Activated CD4-positive, alpha-beta memory T cell treated with anti-CD3 and anti-CD28 coated beads for 36 hours (primary cell): ENCODE measurements at regions not wholly inside any gene's neighbourhood (a gene's known extent, or its start where the extent isn't known, plus 50 kb on each side); places are given as distances from the start of the nearest gene placed in this dataset.

Experiments used
- CTCF ChIA-PET: fragments of 350-600 bp; sonication (Branson Sonifier 250); formaldehyde crosslinking; loops from one replicate; lab custom pipeline; 2021; ENCODE audit warnings: antibody characterized with exemption, inconsistent platforms; lab: Charles Lee
- POLR2A ChIA-PET: fragments of 350-600 bp; sonication (Branson Sonifier 250); formaldehyde crosslinking; loops from one replicate; lab custom pipeline; 2021; ENCODE audit warnings: antibody characterized with exemption; lab: Charles Lee
- DNase-seq: peaks from one replicate; pipeline ENCODE4 v3.0.0-alpha.2; 2020
- H3K27ac Mint-ChIP-seq: one replicate; pipeline ENCODE4 v1.8.0; 2021; ENCODE audit warnings: mixed read lengths
- H3K27me3 Mint-ChIP-seq: one replicate; pipeline ENCODE4 v1.8.0; 2021; ENCODE audit warnings: mixed read lengths
- H3K36me3 Mint-ChIP-seq: one replicate; pipeline ENCODE4 v1.8.0; 2021; ENCODE audit warnings: mixed read lengths
- H3K4me1 Mint-ChIP-seq: one replicate; pipeline ENCODE4 v1.8.0; 2021; ENCODE audit warnings: low read depth, mixed read lengths
- H3K4me3 Mint-ChIP-seq: one replicate; pipeline ENCODE4 v1.8.0; 2021; ENCODE audit warnings: mild to moderate bottlenecking, mixed read lengths
- H3K9me3 Mint-ChIP-seq: one replicate; pipeline ENCODE4 v1.8.0; 2021; ENCODE audit warnings: mixed read lengths
- intact Hi-C: fragments of 100-400 bp; cut with micrococcal nuclease; formaldehyde crosslinking; loops from one replicate; pipeline ENCODE4 v1.15.1; 2023

GRCh38 chr12:126507231-126507630 lies 1442.0 kb downstream of the AACS start:
- Mint-ChIP-seq H3K4me3 (no peak overlapping the region), H3K27ac (no peak overlapping the region), H3K9me3 (peaks cover 9% of the 10 kb centered on the region), H3K36me3 (peaks cover 1% of the 10 kb centered on the region), H3K4me1 (peaks cover 4% of the 10 kb centered on the region), H3K27me3 (no peaks in the 10 kb centered on the region)
- DNase-seq, result no peak
- ChIA-PET CTCF (no interaction called here), POLR2A (no interaction called here)
- intact Hi-C loops, result loop anchor here (10.0 kb wide), 1 partner anchor 78 kb away; no protein-coding TSS in a partner anchor

- Mint-ChIP-seq H3K27ac (no peak overlapping the region), H3K4me1 (peaks cover 4% of the 10 kb centered on the region), H3K36me3 (peaks cover 1% of the 10 kb centered on the region), H3K9me3 (peaks cover 9% of the 10 kb centered on the region), H3K27me3 (no peaks in the 10 kb centered on the region), H3K4me3 (no peak overlapping the region)
- POLR2A ChIA-PET, result no interaction called here
- intact Hi-C loops, result loop anchor here (10.0 kb wide), 1 partner anchor 75 kb away; no protein-coding TSS in a partner anchor
- no peak for DNase-seq
- CTCF ChIA-PET, result no interaction called here
Measured at GRCh38 chr12:126509572-126509971, 1444.3 kb downstream of the AACS start.

DNA sequence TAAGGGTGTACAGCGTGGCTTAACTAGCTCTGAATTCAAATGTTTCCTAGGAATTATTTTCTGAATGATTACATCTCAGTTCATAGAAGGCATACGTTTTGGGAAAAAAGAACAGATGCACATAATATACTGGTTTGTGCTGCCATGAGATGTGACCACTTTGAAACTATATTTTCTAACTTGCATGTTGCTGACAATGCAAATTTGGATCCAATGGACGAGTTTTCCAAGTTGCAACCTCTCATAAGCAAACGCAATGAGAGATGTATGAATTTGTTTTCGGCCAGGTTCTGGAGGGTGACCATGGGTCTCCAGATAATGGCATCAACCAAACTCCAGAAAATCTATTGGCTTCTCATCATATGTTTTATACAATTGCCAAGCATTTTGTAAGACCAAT lies 1445.4 kb downstream of the AACS start:
- Mint-ChIP-seq H3K9me3 (peaks cover 6% of the 10 kb centered on the region), H3K4me1 (peaks cover 4% of the 10 kb centered on the region), H3K4me3 (no peak overlapping the region), H3K36me3 (peaks cover 1% of the 10 kb centered on the region), H3K27ac (no peak overlapping the region), H3K27me3 (no peaks in the 10 kb centered on the region)
- POLR2A ChIA-PET, result no interaction called here
- CTCF ChIA-PET, result no interaction called here
- intact Hi-C loops, result no loop called here
- no peak for DNase-seq

DNA sequence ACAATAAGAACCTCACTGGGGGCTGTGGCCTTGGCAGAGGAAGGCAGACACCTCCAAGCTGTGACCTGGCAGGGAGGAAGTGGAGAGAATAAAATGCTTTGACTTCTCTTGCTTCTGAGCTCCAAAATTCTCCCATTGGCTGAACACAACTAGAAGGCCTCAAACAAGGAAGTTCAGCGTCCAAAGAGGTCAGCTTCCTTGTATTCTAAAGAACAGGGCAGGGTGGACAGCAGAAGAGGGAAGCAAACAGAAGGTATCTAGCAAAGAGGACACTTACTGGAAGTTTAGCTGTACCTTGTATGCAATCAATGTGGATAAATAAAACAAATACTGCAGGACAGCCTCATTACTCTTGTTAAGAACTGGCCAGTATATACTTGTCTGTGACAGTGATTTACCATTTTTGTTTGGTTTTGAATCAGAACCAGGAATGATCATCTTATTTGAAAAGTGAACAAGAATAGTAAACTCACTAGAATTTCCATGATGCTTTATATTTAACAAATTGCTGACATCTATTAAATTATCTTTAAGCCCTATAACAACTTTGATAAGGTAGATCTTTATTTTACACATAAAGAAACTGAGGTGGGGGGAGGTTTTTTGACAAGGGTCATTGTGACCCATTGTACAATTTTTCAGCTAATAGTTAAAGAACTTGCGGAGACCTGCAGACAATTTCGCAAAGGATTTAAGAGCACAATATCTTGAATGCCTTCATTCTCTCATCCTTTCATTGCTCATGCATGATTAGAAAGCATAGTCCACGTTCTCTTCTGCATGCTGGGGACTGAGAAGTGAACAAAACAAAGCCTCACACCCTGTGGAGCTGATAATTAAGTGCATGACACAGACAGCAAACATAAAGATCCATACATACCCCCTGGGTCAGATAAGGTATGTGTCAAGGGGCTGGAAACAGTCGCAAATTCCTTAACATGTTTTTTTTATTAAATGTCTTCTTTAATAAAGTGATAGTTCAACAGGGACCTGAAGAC lies 1448.0 kb downstream of the AACS start:
- CTCF ChIA-PET, result no interaction called here
- DNase-seq, result no peak
- H3K27ac Mint-ChIP-seq, result no peak overlapping the region
- H3K4me1 Mint-ChIP-seq, result no peaks in the 10 kb centered on the region
- no peaks in the 10 kb centered on the region for H3K27me3 Mint-ChIP-seq
- H3K9me3 Mint-ChIP-seq, result peaks cover 3% of the 10 kb centered on the region
- H3K36me3 Mint-ChIP-seq, result no peaks in the 10 kb centered on the region
- intact Hi-C loops, result no loop called here
- H3K4me3 Mint-ChIP-seq, result no peak overlapping the region
- POLR2A ChIA-PET, result no interaction called here

- no peaks in the 10 kb centered on the region for H3K4me1 Mint-ChIP-seq
- ChIA-PET POLR2A (no interaction called here), CTCF (no interaction called here)
- H3K4me3 Mint-ChIP-seq, result no peak overlapping the region
- no peaks in the 10 kb centered on the region for H3K27me3 Mint-ChIP-seq
- no peaks in the 10 kb centered on the region for H3K36me3 Mint-ChIP-seq
- H3K27ac Mint-ChIP-seq, result no peak overlapping the region
- no peak for DNase-seq
- intact Hi-C loops, result no loop called here
- peaks cover 3% of the 10 kb centered on the region for H3K9me3 Mint-ChIP-seq
Measured at GRCh38 chr12:126518596-126519200, 1453.5 kb downstream of the AACS start.

DNA sequence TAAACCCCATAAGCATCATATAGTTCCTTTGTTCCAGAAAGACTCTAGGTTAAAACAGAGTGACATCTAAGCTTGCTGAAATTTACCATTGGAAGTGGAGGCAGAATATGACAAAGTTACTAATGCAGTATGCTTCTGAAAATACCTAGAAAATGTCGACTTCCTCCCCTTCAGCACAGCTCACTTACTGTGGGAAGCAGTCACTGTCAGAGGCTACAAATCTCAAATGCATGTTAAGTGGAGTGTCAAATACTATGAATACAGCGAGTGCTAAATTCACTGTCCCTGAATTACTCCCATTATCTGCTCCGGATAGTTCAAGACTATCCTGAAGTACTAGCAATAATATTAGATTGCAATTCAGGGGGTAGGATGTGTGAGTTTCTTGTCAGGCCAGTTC lies 1454.6 kb downstream of the AACS start:
- Mint-ChIP-seq H3K4me1 (no peaks in the 10 kb centered on the region), H3K9me3 (peaks cover 3% of the 10 kb centered on the region), H3K4me3 (no peak overlapping the region), H3K27ac (no peak overlapping the region), H3K36me3 (no peaks in the 10 kb centered on the region), H3K27me3 (no peaks in the 10 kb centered on the region)
- POLR2A ChIA-PET, result no interaction called here
- CTCF ChIA-PET, result no interaction called here
- no peak for DNase-seq
- intact Hi-C loops, result no loop called here

DNA sequence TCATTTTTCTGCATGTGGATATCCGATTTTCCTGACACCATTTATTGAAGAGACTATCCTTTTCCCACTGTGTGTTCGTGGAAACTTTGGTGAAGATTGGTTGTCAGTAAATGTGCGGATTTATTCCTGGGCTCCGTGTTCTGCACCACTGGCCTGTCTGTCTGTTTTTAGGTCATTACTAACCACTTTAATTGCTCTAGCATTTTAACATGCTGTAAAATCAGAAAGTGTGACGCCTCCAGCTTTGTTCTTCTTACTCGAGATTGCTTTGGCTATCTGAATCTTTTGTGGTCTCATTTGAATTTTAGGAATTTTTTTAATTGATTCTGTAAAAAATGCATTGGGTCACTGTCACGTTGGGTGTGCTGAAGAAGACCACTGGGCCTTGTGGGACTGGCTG lies 1458.7 kb downstream of the AACS start:
- Mint-ChIP-seq H3K4me3 (no peak overlapping the region), H3K27ac (no peak overlapping the region), H3K36me3 (no peaks in the 10 kb centered on the region), H3K9me3 (no peaks in the 10 kb centered on the region), H3K27me3 (no peaks in the 10 kb centered on the region), H3K4me1 (no peaks in the 10 kb centered on the region)
- no peak for DNase-seq
- ChIA-PET CTCF (no interaction called here), POLR2A (no interaction called here)
- intact Hi-C loops, result no loop called here

DNA sequence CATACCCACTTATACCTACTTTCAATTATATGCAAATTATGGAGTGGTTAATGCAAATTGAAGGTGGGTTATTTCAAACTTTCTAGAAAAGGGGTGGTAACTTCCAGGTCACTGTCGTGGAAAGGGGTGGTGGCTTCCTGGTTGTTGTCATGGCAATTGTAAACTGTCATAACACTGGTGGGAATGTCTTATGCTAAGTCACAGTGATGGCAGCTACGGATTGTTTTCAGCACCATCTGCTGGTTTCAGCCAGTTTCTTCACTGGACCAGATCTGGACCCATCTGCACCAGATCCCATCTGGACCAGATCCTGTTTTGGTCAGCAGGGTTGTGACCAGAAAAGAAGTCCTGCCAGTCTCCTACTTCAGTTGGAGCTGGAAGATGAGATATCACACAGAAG lies 1469.3 kb downstream of the AACS start:
- ChIA-PET POLR2A (no interaction called here), CTCF (no interaction called here)
- H3K36me3 Mint-ChIP-seq, result no peaks in the 10 kb centered on the region
- no peak overlapping the region for H3K27ac Mint-ChIP-seq
- no peak overlapping the region for H3K4me3 Mint-ChIP-seq
- H3K9me3 Mint-ChIP-seq, result no peaks in the 10 kb centered on the region
- intact Hi-C loops, result no loop called here
- H3K27me3 Mint-ChIP-seq, result no peaks in the 10 kb centered on the region
- no peaks in the 10 kb centered on the region for H3K4me1 Mint-ChIP-seq
- DNase-seq, result no peak

DNA sequence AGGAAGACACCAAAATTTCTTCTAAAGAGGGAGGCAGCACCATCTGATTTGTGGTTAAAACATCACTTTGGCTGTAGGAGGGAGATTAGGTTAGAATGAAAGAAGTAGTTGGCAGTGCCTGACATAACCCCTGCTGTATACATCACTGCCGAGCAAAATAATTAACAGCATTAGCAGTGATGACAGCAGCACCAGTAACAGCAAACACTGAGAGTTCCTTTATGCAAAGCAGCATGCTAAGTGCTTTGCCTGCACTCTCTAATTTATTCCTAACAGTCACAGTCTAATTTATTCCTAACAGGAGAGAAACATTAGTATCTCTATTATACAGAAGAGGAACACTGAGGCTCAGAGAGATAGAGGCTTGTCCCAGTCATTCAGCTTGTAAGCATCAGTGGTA lies 1469.7 kb downstream of the AACS start:
- intact Hi-C loops, result no loop called here
- no peak overlapping the region for H3K4me3 Mint-ChIP-seq
- no peaks in the 10 kb centered on the region for H3K9me3 Mint-ChIP-seq

GRCh38 chr12:126535971-126536370 lies 1470.7 kb downstream of the AACS start:
- H3K36me3 Mint-ChIP-seq, result no peaks in the 10 kb centered on the region
- CTCF ChIA-PET, result no interaction called here
- H3K9me3 Mint-ChIP-seq, result no peaks in the 10 kb centered on the region
- no peak for DNase-seq
- intact Hi-C loops, result no loop called here
- POLR2A ChIA-PET, result no interaction called here
- H3K27ac Mint-ChIP-seq, result no peak overlapping the region
- H3K4me3 Mint-ChIP-seq, result no peak overlapping the region
- H3K27me3 Mint-ChIP-seq, result no peaks in the 10 kb centered on the region
- no peaks in the 10 kb centered on the region for H3K4me1 Mint-ChIP-seq

More for the DNA sequence above, 1469.7 kb downstream of the AACS start:
- no peak for DNase-seq
- Mint-ChIP-seq H3K36me3 (no peaks in the 10 kb centered on the region), H3K27me3 (no peaks in the 10 kb centered on the region), H3K4me1 (no peaks in the 10 kb centered on the region), H3K27ac (no peak overlapping the region)
- CTCF ChIA-PET, result no interaction called here
- POLR2A ChIA-PET, result no interaction called here

DNA sequence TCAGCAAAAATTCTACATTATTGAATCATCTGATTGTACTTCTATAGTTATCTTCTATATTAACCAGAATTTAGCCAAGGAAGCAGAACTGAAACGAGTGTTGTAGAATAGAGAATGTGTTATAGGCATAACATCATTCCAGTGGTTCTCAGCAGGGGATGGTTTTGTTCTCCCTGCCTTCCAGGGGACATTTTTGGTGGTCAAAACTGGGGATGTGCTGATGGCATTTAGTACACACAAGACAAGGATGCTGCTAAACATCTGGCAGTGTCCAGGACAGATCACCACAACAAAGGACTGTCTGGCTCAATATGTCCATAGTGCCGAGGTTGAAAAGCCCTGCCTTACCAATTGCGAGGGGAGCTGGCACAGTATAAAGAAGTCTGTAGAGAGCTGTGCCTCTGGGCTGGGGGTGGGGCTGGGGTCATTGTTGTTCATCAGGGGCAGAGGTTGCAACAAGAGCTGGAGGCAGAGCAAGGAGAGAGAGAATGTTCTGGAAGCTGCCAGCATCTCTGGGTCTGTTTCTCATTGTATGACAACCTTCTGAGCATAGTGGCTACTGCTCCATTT lies 1472.8 kb downstream of the AACS start:
- CTCF ChIA-PET, result no interaction called here
- POLR2A ChIA-PET, result no interaction called here
- no peaks in the 10 kb centered on the region for H3K9me3 Mint-ChIP-seq
- no peak for DNase-seq
- H3K27me3 Mint-ChIP-seq, result no peaks in the 10 kb centered on the region
- H3K27ac Mint-ChIP-seq, result no peak overlapping the region
- no peaks in the 10 kb centered on the region for H3K4me1 Mint-ChIP-seq
- no peak overlapping the region for H3K4me3 Mint-ChIP-seq
- intact Hi-C loops, result no loop called here
- no peaks in the 10 kb centered on the region for H3K36me3 Mint-ChIP-seq

- H3K27ac Mint-ChIP-seq, result no peak overlapping the region
- H3K4me1 Mint-ChIP-seq, result no peaks in the 10 kb centered on the region
- no peaks in the 10 kb centered on the region for H3K27me3 Mint-ChIP-seq
- intact Hi-C loops, result no loop called here
- ChIA-PET CTCF (no interaction called here), POLR2A (no interaction called here)
- DNase-seq, result no peak
- no peaks in the 10 kb centered on the region for H3K36me3 Mint-ChIP-seq
- H3K9me3 Mint-ChIP-seq, result no peaks in the 10 kb centered on the region
- H3K4me3 Mint-ChIP-seq, result no peak overlapping the region
Measured at GRCh38 chr12:126538888-126539287, 1473.7 kb downstream of the AACS start.
